Trophoblast cell (in vitro differentiated cells and primary cell): ENCODE measurements at regions not wholly inside any gene's neighbourhood (a gene's known extent, or its start where the extent isn't known, plus 50 kb on each side); places are given as distances from the start of the nearest gene placed in this dataset.
A peak's percentile ranks its signal among the peaks of the same experiment; 100 is the strongest.

Experiments
- DNase-seq, 2 donors: peaks; one replicate each; pipeline ENCODE4 v3.0.0-alpha.2; 2016
- H2AFZ ChIP-seq: 2 replicates; pipeline ENCODE4 v1.6.1; 2013; ENCODE audit warnings: low read length, moderate library complexity, mild to moderate bottlenecking; ENCODE audit not compliant: insufficient read depth, poor library complexity
- H2AK5ac ChIP-seq: 2 replicates; pipeline ENCODE4 v1.6.1; 2013; ENCODE audit warnings: mild to moderate bottlenecking, low read length
- H2BK120ac ChIP-seq: 2 replicates; pipeline ENCODE4 v1.6.1; 2013; ENCODE audit warnings: low read length, mild to moderate bottlenecking, moderate library complexity; ENCODE audit not compliant: insufficient read depth, poor library complexity
- H2BK12ac ChIP-seq: 2 replicates; pipeline ENCODE4 v1.6.1; 2013; ENCODE audit warnings: mild to moderate bottlenecking, low read length, moderate library complexity
- H2BK5ac ChIP-seq: 2 replicates; pipeline ENCODE4 v1.6.1; 2013; ENCODE audit warnings: low read length, low read depth, moderate library complexity, mild to moderate bottlenecking; ENCODE audit not compliant: poor library complexity
- H3K14ac ChIP-seq: 2 replicates; pipeline ENCODE4 v1.6.1; 2013; ENCODE audit warnings: mild to moderate bottlenecking, low read length
- H3K18ac ChIP-seq: 2 replicates; pipeline ENCODE4 v1.6.1; 2013; ENCODE audit warnings: mild to moderate bottlenecking, low read length
- H3K23ac ChIP-seq: 2 replicates; pipeline ENCODE4 v1.6.1; 2013; ENCODE audit warnings: low read length
- H3K27ac ChIP-seq: 2 replicates; pipeline ENCODE4 v1.5.1; 2013; ENCODE audit warnings: low read depth, mild to moderate bottlenecking, inconsistent platforms, low read length, moderate library complexity
- H3K27me3 ChIP-seq: 2 replicates; pipeline ENCODE4 v1.6.1; 2013; ENCODE audit warnings: inconsistent platforms, mild to moderate bottlenecking, low read length, moderate library complexity; ENCODE audit not compliant: insufficient read depth
- H3K36me3 ChIP-seq, 2 experiments: 1 replicate in 1 of 2; 2 replicates in 1 of 2; pipeline ENCODE4 v1.6.1; 2013; ENCODE audit warnings: low read length in 2 of 2, mild to moderate bottlenecking in 2 of 2, moderate library complexity in 1 of 2; ENCODE audit not compliant: insufficient read depth in 2 of 2, control insufficient read depth in 1 of 2
- H3K4ac ChIP-seq: 2 replicates; pipeline ENCODE4 v1.6.1; 2013; ENCODE audit warnings: low read depth, mild to moderate bottlenecking, low read length, moderate library complexity
- H3K4me1 ChIP-seq, 2 experiments: 1 replicate in 1 of 2; 2 replicates in 1 of 2; pipeline ENCODE4 v1.6.1; 2013; ENCODE audit warnings: low read length in 2 of 2, mild to moderate bottlenecking in 2 of 2, moderate library complexity in 1 of 2; ENCODE audit not compliant: insufficient read depth in 2 of 2, control insufficient read depth in 1 of 2
- H3K4me2 ChIP-seq: 2 replicates; pipeline ENCODE4 v1.6.1; 2013; ENCODE audit warnings: inconsistent platforms, mild to moderate bottlenecking, low read length, moderate library complexity
- H3K4me3 ChIP-seq: 2 replicates; pipeline ENCODE4 v1.5.1; 2013; ENCODE audit warnings: mild to moderate bottlenecking, low read depth, low read length, inconsistent platforms
- H3K79me1 ChIP-seq: one replicate; pipeline ENCODE4 v1.6.1; 2013; ENCODE audit warnings: low read length
- H3K79me2 ChIP-seq: 2 replicates; pipeline ENCODE4 v1.6.1; 2013; ENCODE audit warnings: low read length, mild to moderate bottlenecking; ENCODE audit not compliant: control insufficient read depth, insufficient read depth, poor library complexity
- H3K9ac ChIP-seq: 2 replicates; pipeline ENCODE4 v1.6.1; 2013; ENCODE audit warnings: mild to moderate bottlenecking, low read length
- H3K9me3 ChIP-seq: 2 replicates; pipeline ENCODE4 v1.6.1; 2013; ENCODE audit warnings: low read depth, mild to moderate bottlenecking, control low read depth, inconsistent platforms, low read length; ENCODE audit not compliant: insufficient read depth
- H4K12ac ChIP-seq: 2 replicates; pipeline ENCODE4 v1.6.1; 2013; ENCODE audit warnings: low read depth, mild to moderate bottlenecking, low read length, moderate library complexity
- H4K8ac ChIP-seq: 2 replicates; pipeline ENCODE4 v1.6.1; 2013; ENCODE audit warnings: low read depth, mild to moderate bottlenecking, low read length, moderate library complexity
- H4K91ac ChIP-seq: one replicate; pipeline ENCODE4 v1.6.1; 2013; ENCODE audit warnings: low read depth, mild to moderate bottlenecking, low read length, moderate library complexity
- WGBS: extraction: QIAGEN DNeasy Blood & Tissue Kit; methylation state at CpG from one replicate; pipeline ENCODE4 v1.1.7; 2013; ENCODE audit warnings: missing lambda C conversion rate; ENCODE audit not compliant: insufficient read length, insufficient coverage; ENCODE audit errors: extremely low coverage; 5-methylcytosine and 5-hydroxymethylcytosine counted together

DNA sequence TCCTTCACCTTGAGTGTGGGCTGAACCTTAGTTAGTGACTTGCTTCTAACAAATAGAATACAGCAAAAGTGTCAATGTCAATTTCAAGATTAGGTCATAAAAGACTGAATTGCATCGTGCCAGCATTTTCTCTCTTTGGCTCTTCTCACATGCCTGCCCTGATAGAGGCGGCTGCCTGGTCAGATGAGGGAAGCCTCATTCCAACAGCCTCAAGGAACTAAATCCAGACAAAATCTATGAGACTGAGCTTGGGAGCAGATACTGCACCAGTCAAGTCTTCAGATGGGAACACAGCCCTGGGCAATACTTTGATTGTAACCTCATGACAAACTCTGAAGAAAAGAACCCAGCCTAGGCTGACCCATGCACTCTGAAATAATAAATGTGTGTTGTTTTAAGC, 63.5 kb upstream of the MFGE8 start:
- Histone ChIP-seq H3K27me3 (no peaks in the 10 kb centered on the region), H3K9me3 (peaks cover 6% of the 10 kb centered on the region), H3K4ac (no peak overlapping the region), H3K4me1 (peaks cover under 1 to 3% of the 10 kb centered on the region in 2 experiments), H3K79me1 (peaks cover 3% of the 10 kb centered on the region), H3K79me2 (no peaks in the 10 kb centered on the region), H2AK5ac (no peak overlapping the region), H3K27ac (no peak overlapping the region), H4K91ac (no peak overlapping the region), H4K8ac (no peak overlapping the region), H3K9ac (no peak overlapping the region), H3K18ac (no peak overlapping the region), H3K36me3 (no peaks in the 10 kb centered on the region), H2AFZ (no peak overlapping the region), H2BK120ac (no peak overlapping the region), H3K4me3 (no peak overlapping the region), H3K4me2 (no peak overlapping the region), H4K12ac (no peak overlapping the region), H2BK12ac (no peak overlapping the region), H3K23ac (no peak overlapping the region), H2BK5ac (no peak overlapping the region), H3K14ac (no peak overlapping the region)
- no CpG with 5 or more reads among the region's 2 CpGs for WGBS
- DNase-seq: peak; percentile 81 to 88

DNA sequence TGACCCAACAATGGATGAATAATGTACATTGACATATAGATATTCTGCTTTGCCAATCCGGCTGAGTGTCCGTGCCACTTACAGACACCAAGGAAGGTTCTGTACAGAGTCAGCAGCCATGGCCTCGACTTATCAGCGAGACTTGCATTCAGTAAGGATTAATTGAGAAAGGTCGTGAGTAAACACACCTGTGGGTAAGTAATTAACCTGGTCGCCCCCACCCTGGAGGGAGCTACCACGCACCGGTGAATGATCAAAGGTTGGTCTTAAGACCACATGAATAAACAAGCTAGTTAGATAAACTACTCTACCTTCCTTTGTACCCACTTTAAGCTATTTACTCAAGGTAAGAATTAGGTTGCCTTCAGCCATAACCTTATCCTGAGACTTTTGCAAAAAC, 66.5 kb upstream of the MFGE8 start:
- H3K27ac ChIP-seq: no peak overlapping the region
- H3K79me1 ChIP-seq: peaks cover 8% of the 10 kb centered on the region
- H3K4me1 ChIP-seq: peaks cover 8 to 11% of the 10 kb centered on the region in 2 experiments
- no peak overlapping the region for H2BK5ac ChIP-seq
- H3K4me3 ChIP-seq: no peak overlapping the region
- H3K79me2 ChIP-seq: no peaks in the 10 kb centered on the region
- no peak overlapping the region for H2AFZ ChIP-seq
- H2BK12ac ChIP-seq: no peak overlapping the region
- no peaks in the 10 kb centered on the region for H3K27me3 ChIP-seq
- H3K9ac ChIP-seq: no peak overlapping the region
- no peak overlapping the region for H4K91ac ChIP-seq
- no peak overlapping the region for H4K8ac ChIP-seq
- no peak overlapping the region for H3K23ac ChIP-seq
- WGBS: no CpG with 5 or more reads among the region's 8 CpGs
- no peaks in the 10 kb centered on the region for H3K9me3 ChIP-seq
- H2AK5ac ChIP-seq: no peak overlapping the region
- no peak overlapping the region for H3K4ac ChIP-seq
- H3K4me2 ChIP-seq: no peak overlapping the region
- no peak for DNase-seq
- H2BK120ac ChIP-seq: no peak overlapping the region
- H3K36me3 ChIP-seq: no peaks in the 10 kb centered on the region
- no peak overlapping the region for H3K14ac ChIP-seq
- no peak overlapping the region for H3K18ac ChIP-seq
- no peak overlapping the region for H4K12ac ChIP-seq

DNA sequence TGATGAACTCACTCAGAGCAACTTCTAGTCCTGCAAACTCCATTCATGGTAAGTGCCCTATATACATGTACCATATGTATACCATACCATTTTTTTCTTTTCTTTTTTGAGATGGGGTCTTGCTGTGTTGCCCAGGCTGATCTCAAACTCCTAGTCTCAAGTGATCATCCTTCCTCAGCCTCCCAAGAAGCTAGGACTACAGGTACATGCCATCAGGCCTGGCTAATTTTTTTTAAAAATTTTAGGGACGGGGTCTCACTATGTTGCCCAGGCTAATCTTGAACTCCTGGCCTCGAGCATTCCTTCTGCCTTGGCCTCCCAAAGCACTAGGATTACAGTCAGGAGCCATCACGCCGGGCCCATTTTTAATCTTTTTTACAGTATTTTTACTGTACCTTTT, 67.3 kb upstream of the MFGE8 start:
- no peaks in the 10 kb centered on the region for H3K27me3 ChIP-seq
- H3K79me1 ChIP-seq: peaks cover 8% of the 10 kb centered on the region
- no peaks in the 10 kb centered on the region for H3K9me3 ChIP-seq
- H2AK5ac ChIP-seq: no peak overlapping the region
- H3K9ac ChIP-seq: no peak overlapping the region
- peak overlapping the region; percentile 28 for H2BK120ac ChIP-seq
- WGBS: no CpG with 5 or more reads among the region's 4 CpGs
- H2AFZ ChIP-seq: no peak overlapping the region
- no peaks in the 10 kb centered on the region for H3K36me3 ChIP-seq
- H3K4ac ChIP-seq: no peak overlapping the region
- H3K27ac ChIP-seq: no peak overlapping the region
- H3K18ac ChIP-seq: no peak overlapping the region
- no peak overlapping the region for H3K14ac ChIP-seq
- no peak overlapping the region for H3K4me3 ChIP-seq
- H4K12ac ChIP-seq: no peak overlapping the region
- H4K8ac ChIP-seq: no peak overlapping the region
- H3K23ac ChIP-seq: no peak overlapping the region
- no peak overlapping the region for H3K4me2 ChIP-seq
- DNase-seq: no peak
- peaks cover 8 to 11% of the 10 kb centered on the region in 2 experiments for H3K4me1 ChIP-seq
- no peaks in the 10 kb centered on the region for H3K79me2 ChIP-seq
- no peak overlapping the region for H2BK5ac ChIP-seq
- no peak overlapping the region for H4K91ac ChIP-seq
- no peak overlapping the region for H2BK12ac ChIP-seq

DNA sequence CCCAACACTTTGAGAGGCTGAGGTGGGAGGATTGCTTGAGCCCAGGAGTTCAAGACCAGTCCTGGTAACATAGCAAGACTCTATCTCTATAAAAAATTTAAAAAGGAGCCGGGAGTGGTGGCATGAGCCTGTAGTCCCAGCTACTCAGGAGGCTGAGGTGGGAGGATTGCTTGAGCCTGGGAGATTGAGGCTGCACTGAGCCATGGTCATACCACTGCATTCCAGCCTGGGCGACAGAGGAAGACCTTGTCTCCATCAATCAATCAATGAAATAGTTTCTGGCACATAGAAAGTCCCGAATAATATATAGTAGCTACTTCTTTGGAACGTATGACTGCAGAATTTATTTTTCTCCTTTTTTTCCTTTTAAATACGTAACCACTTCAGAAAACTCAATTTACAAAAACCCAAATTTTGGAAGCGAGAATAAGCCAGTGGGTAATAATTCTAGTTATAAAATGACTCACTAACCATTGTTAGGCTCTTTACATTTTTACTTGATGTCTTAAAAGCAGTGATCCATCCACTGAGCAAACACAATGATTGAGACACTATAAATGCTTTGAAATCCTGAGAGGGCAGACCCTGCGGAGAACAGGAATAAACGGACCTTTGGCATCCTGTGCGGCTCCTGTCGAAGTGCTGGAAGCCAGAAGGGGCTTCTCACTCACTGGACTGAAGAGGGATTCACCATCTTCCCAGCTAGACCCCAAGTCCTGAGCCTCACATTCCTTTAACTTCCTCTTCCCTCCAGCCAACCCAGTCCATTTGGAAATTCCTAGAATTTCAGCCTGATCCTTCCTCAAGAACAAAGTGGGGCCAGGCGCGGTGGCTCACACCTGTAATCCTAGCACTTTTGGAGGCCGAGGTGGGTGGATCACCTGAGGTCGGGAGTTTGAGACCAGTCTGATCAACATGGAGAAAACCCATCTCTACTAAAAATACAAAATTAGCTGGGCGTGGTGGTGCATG, 68.4 kb upstream of the MFGE8 start:
- H2AFZ ChIP-seq: no peak overlapping the region
- peak in 1 of 2 donors; percentile 43 for DNase-seq
- no peak overlapping the region for H3K23ac ChIP-seq
- H3K9me3 ChIP-seq: no peaks in the 10 kb centered on the region
- no peak overlapping the region for H4K8ac ChIP-seq
- H4K91ac ChIP-seq: no peak overlapping the region
- H2BK12ac ChIP-seq: peak overlapping the region; percentile 77
- H3K9ac ChIP-seq: no peak overlapping the region
- H3K4me3 ChIP-seq: no peak overlapping the region
- H3K4me1 ChIP-seq: peaks cover 11 to 12% of the 10 kb centered on the region in 2 experiments
- peak overlapping the region; percentile 86 for H2BK120ac ChIP-seq
- H4K12ac ChIP-seq: no peak overlapping the region
- peaks cover 10% of the 10 kb centered on the region for H3K79me1 ChIP-seq
- H3K27ac ChIP-seq: peak overlapping the region; percentile 39
- no peak overlapping the region for H3K4me2 ChIP-seq
- no peaks in the 10 kb centered on the region for H3K36me3 ChIP-seq
- WGBS: no CpG with 5 or more reads among the region's 15 CpGs
- peak overlapping the region; percentile 47 for H2BK5ac ChIP-seq
- no peaks in the 10 kb centered on the region for H3K79me2 ChIP-seq
- H3K14ac ChIP-seq: peak overlapping the region; percentile 69
- H2AK5ac ChIP-seq: no peak overlapping the region
- no peak overlapping the region for H3K4ac ChIP-seq
- H3K18ac ChIP-seq: no peak overlapping the region
- no peaks in the 10 kb centered on the region for H3K27me3 ChIP-seq
